Stomach (tissue), 8 donors: ENCODE measurements at regions not wholly inside any gene's neighbourhood (a gene's known extent, or its start where the extent isn't known, plus 50 kb on each side); places are given as distances from the start of the nearest gene placed in this dataset.

Experiments used
- DNase-seq, 2 donors: peaks; one replicate each; pipeline versions ENCODE4 v3.0.0 to v3.0.0-alpha.2; 2013 to 2019
- H3K27ac ChIP-seq, 5 donors: fragments of 200-600 bp in 4 of 5; sonication (generic) in 4 of 5; one replicate each; pipeline ENCODE4 v1.5.1; 2013 to 2019; ENCODE audit warnings: mild to moderate bottlenecking in 1 of 5, moderate library complexity in 1 of 5
- H3K27me3 ChIP-seq, 3 donors: fragments of 200-600 bp; sonication (generic); one replicate each; pipeline ENCODE4 v1.5.1; 2017 to 2019; ENCODE audit warnings: mixed run types in 1 of 3
- H3K36me3 ChIP-seq, 4 donors: fragments of 200-600 bp; sonication (generic); 1 replicate in 3 of 4; 2 replicates in 1 of 4; pipeline ENCODE4 v1.5.1; 2016 to 2019
- H3K4me1 ChIP-seq, 4 donors: fragments of 200-600 bp; sonication (generic); one replicate each; pipeline ENCODE4 v1.5.1; 2016 to 2019
- H3K4me3 ChIP-seq, 4 donors: fragments of 200-600 bp; sonication (generic) in 3 of 4; one replicate each; pipeline ENCODE4 v1.5.1; 2016 to 2019; ENCODE audit warnings: mild to moderate bottlenecking in 1 of 4
- H3K9me3 ChIP-seq, 4 donors: fragments of 200-600 bp; sonication (generic); one replicate each; pipeline ENCODE4 v1.5.1; 2016 to 2019
- CTCF ChIP-seq, 7 experiments: fragments of 450-650 bp in 4 of 7; fragments of 200-600 bp in 3 of 7; sonication (generic) in 3 of 7; IDR thresholded peaks; one replicate each; pipeline ENCODE4 v1.5.1; 2016 to 2019; ENCODE audit warnings: antibody characterized with exemption in 7 of 7, control low read depth in 2 of 7, mild to moderate bottlenecking in 1 of 7
- EP300 ChIP-seq: sonication (generic); formaldehyde crosslinking; IDR thresholded peaks from one replicate; pipeline ENCODE4 v1.6.1; 2017; ENCODE audit warnings: antibody characterized with exemption
- POLR2A ChIP-seq, 4 donors: fragments of 450-650 bp; IDR thresholded peaks; one replicate each; pipeline ENCODE4 v1.6.1; 2016; ENCODE audit warnings: antibody characterized with exemption in 4 of 4, control low read depth in 2 of 4, mild to moderate bottlenecking in 1 of 4, moderate library complexity in 1 of 4
- POLR2AphosphoS5 ChIP-seq, 3 donors: sonication (generic); formaldehyde crosslinking; IDR thresholded peaks; one replicate each; pipeline ENCODE4 v1.6.1; 2016; ENCODE audit warnings: antibody characterized with exemption in 3 of 3
- WGBS, 5 donors: extraction: QIAGEN DNeasy Blood & Tissue Kit in 3 of 5; methylation state at CpG; one replicate each; pipeline versions ENCODE4 v1.1.5 to v1.1.7; 2013 to 2018; 5-methylcytosine and 5-hydroxymethylcytosine counted together
- intact Hi-C: fragments of 100-400 bp; cut with DNase I; formaldehyde crosslinking; loops from one replicate; pipeline ENCODE4 v1.15.1; 2023; ENCODE audit warnings: low total_unique reads
- donor health status: healthy with polysubstance abuse.
- donor health status: Bipolar disorder and iron deficiency.
- donor health status: healthy.

- no peaks in the 10 kb centered on the region for H3K9me3 ChIP-seq
- intact Hi-C loops: loop anchor here (10.0 kb wide), 1 partner anchor 528 kb away; no protein-coding TSS in a partner anchor
- no peak overlapping the region for H3K4me3 ChIP-seq
- DNase-seq: no peak
- 71 to 79% (median 72%) methylated on average over 6 of the region's 6 CpGs for WGBS, 5 donors
- TF ChIP-seq POLR2A (IDR thresholded peaks at IDR 0.05) (no peak), CTCF (IDR thresholded peaks at IDR 0.05) (no peak), POLR2AphosphoS5 (IDR thresholded peaks at IDR 0.05) (no peak), EP300 (no peak)
- H3K27me3 ChIP-seq: no peaks in the 10 kb centered on the region
- H3K36me3 ChIP-seq: no peaks in the 10 kb centered on the region
- peaks cover 0 to 19% (median 7%) of the 10 kb centered on the region in 4 donors for H3K4me1 ChIP-seq
- no peak overlapping the region for H3K27ac ChIP-seq
Observed at GRCh38 chr9:107172979-107173347, 110.1 kb upstream of the RAD23B start.

GRCh38 chr9:107173422-107174180 lies 109.5 kb upstream of the RAD23B start:
- no peak for DNase-seq
- Histone ChIP-seq H3K4me1 (peaks cover 0 to 19% (median 7%) of the 10 kb centered on the region in 4 donors), H3K27me3 (no peaks in the 10 kb centered on the region), H3K36me3 (no peaks in the 10 kb centered on the region), H3K4me3 (no peak overlapping the region), H3K27ac (no peak overlapping the region), H3K9me3 (no peaks in the 10 kb centered on the region)
- TF ChIP-seq EP300 (no peak), CTCF (IDR thresholded peaks at IDR 0.05) (no peak), POLR2AphosphoS5 (IDR thresholded peaks at IDR 0.05) (no peak), POLR2A (IDR thresholded peaks at IDR 0.05) (no peak)
- 76 to 82% (median 80%) methylated on average over 7 of the region's 7 CpGs for WGBS, 5 donors
- intact Hi-C loops: loop anchor here (10.0 kb wide), 1 partner anchor 529 kb away; no protein-coding TSS in a partner anchor

GRCh38 chr9:107174441-107174840 lies 108.6 kb upstream of the RAD23B start:
- intact Hi-C loops: loop anchor here (10.0 kb wide), 1 partner anchor 530 kb away; no protein-coding TSS in a partner anchor
- no peaks in the 10 kb centered on the region for H3K36me3 ChIP-seq
- WGBS, 5 donors: 50 to 76% (median 70%) methylated on average over 1 to 6 of the region's 6 CpGs
- peaks cover 0 to 19% (median 7%) of the 10 kb centered on the region in 4 donors for H3K4me1 ChIP-seq
- H3K9me3 ChIP-seq: no peaks in the 10 kb centered on the region
- no peak overlapping the region for H3K27ac ChIP-seq
- H3K4me3 ChIP-seq: no peak overlapping the region
- TF ChIP-seq POLR2AphosphoS5 (IDR thresholded peaks at IDR 0.05): no peak
- no peak for TF ChIP-seq CTCF (IDR thresholded peaks at IDR 0.05)
- no peak for TF ChIP-seq EP300
- no peak for TF ChIP-seq POLR2A (IDR thresholded peaks at IDR 0.05)
- no peaks in the 10 kb centered on the region for H3K27me3 ChIP-seq
- no peak for DNase-seq

- H3K4me3 ChIP-seq: no peak overlapping the region
- H3K27ac ChIP-seq: no peak overlapping the region
- no peaks in the 10 kb centered on the region for H3K36me3 ChIP-seq
- 40 to 65% (median 50%) methylated on average over 4 of the region's 4 CpGs for WGBS, 5 donors
- no peaks in the 10 kb centered on the region for H3K9me3 ChIP-seq
- H3K27me3 ChIP-seq: no peaks in the 10 kb centered on the region
- peak in 1 of 2 donors; percentile 29 for DNase-seq
- TF ChIP-seq POLR2A (IDR thresholded peaks at IDR 0.05): no peak
- TF ChIP-seq EP300: no peak
- TF ChIP-seq CTCF (IDR thresholded peaks at IDR 0.05): no peak
- TF ChIP-seq POLR2AphosphoS5 (IDR thresholded peaks at IDR 0.05): no peak
- intact Hi-C loops: loop anchor here (5.0 to 10.0 kb wide), 2 partner anchors 43 to 530 kb away; no protein-coding TSS in a partner anchor
- peaks cover 0 to 19% (median 7%) of the 10 kb centered on the region in 4 donors for H3K4me1 ChIP-seq
Observed at GRCh38 chr9:107175041-107175440, 108.0 kb upstream of the RAD23B start.
